DMS114 treated with DMSO at 0.1 percent for 48 hours (cell line): ENCODE measurements at regions not wholly inside any gene's neighbourhood (a gene's known extent, or its start where the extent isn't known, plus 50 kb on each side); places are given as distances from the start of the nearest gene placed in this dataset.
"Not testable (repeated sequence)": the region's sequence is repeated elsewhere in the genome, so short reads cannot be mapped to it uniquely, and the experiment has no call there.

ENCODE experiments used
- DNase-seq: peaks from one replicate; lab custom pipeline; 2025; ENCODE audit not compliant: unreplicated experiment; lab: John Stamatoyannopoulos, UW

- no peak for DNase-seq
Measured at GRCh38 chr2:215863687-215864086, 149.7 kb downstream of the MREG start.

GRCh38 chr2:215862351-215862771, 151.0 kb downstream of the MREG start:
- DNase-seq: no peak

- no peak for DNase-seq
Measured at GRCh38 chr2:215861607-215862350, 151.6 kb downstream of the MREG start.

DNA sequence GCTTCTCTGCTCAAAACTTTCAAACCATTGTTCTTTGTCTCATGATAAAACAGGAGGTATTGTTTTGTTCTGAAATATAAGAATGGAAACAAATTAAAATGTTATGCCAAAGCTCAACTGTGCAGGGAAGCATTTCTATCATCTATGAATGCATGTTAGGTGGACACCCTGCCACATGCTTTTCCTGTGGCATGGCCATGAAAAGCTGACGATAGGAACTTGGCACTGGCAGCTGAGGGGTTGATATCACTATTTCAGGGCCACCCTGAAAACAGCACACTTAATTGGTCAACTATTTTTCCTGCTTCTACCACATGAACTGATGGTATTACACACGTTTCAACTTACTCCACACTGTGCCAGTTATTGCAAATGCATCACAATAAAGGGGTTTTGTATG, 157.3 kb downstream of the MREG start:
- no peak for DNase-seq

DNA sequence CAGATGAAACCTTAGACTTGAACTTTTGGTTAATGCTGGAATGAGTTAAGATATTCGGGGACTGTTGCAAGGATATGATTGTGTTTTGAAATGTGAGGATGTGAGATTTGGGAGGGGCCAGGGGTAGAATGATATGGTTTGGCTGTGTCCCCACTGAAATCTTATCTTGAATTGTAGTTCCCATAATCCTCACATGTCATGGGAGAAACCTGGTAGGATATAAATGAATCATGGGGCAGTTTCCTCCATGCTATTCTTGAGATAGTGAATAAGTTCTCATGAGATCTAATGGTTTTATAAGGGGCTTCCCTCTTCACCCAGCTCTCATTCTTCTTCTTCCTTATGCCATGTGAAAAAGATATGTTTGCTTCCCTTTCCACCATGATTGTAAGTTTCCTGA, 158.0 kb downstream of the MREG start:
- DNase-seq: not testable (repeated sequence)

DNA sequence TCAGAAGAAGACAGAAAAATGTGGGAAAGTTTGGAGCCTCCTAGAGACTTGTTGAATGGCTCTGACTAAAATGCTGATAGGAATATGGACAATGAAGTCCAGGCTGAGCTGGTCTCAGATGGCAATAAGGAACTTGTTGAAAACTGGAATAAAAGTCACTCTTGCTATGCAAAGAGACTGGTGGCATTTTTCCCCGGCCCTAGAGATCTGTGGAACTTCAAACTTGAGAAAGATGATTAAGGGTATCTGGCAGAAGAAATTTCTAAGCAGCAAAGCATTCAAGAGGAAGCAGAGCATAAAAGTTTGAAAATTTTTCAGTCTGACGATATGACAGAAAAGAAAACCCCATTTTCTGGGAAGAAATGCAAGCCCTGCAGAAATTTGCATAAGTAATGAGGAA, 159.3 kb downstream of the MREG start:
- DNase-seq: no peak

DNA sequence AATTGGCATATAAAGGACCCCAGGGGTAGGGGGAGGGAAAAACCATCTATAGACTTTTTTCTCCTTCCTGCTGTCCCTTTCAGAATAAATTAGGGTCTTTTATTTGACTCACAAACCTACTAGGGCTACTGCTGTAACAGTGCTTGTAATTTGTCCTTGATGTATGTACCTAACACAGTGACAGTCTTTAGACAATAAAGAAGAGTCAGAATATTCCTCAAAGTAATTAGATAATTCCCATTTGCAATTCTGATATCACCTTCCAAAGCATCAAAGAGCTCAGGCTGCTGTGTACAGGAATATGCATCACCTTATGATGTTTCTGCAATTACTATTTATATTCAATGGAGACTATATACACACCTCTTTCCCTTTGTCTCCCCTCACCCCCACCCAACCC, 161.7 kb downstream of the MREG start:
- DNase-seq: no peak

DNA sequence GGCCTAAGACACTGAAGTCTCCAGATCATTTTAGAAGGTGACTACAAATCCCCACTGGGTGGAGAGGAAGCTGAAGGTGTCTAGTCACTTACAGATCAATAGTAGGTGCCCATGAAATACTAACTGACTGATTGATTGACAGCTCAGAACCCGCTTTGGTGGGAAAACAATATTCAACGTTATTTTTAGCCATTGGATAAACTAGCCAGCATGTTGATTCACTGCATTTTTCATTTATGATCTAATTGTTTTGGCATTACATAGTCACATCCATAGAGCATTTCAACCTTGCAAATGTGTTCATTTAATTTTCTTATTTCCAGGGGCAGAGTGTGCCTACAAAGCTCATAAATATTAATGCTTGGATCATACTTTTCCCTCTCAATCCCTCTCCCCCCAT, 162.3 kb downstream of the MREG start:
- no peak for DNase-seq

- DNase-seq: no peak
Measured at GRCh38 chr2:215850380-215850779, 163.0 kb downstream of the MREG start.

- no peak for DNase-seq
Measured at GRCh38 chr2:215849771-215850170, 163.6 kb downstream of the MREG start.

GRCh38 chr2:215848698-215849097, 164.7 kb downstream of the MREG start:
- no peak for DNase-seq

- no peak for DNase-seq
Measured at GRCh38 chr2:215848146-215848545, 165.2 kb downstream of the MREG start.

DNA sequence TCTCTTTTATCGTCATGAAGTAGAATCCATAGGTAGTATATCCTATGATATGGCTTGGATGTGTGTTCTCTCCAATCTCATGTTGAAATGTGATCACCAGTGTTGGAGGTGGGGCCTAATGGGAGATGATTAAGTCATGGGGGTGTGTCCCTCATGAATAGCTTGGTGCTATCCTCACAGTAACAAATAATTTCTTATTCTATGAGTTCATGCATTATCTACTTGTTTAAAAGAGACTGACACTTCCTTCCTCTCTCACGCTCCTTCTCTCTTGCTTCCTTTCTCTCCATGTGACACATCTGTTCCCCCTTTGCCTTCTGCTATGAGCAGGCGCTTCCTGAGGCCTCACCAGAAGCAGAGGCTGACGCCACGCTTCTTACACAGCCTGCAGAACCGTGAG, 165.6 kb downstream of the MREG start:
- no peak for DNase-seq

DNA sequence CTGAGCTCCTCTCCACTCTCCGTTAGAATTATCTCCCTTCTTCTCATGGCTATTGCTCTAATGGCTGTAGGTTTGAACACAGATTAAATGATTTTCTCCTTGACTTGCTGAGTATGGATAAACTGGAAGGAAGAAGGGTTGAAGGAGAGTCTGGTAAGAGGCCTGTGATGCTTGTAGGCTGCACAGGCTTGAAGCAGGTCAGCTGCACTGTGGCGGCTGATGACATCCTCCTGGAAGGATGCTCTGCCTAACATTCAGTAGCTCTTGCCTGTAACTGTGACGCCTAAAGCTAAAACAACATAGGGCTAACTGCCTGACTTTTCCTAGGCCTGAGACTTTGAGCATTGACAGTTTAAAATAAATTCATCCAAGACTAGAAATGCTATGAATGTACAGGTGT, 166.3 kb downstream of the MREG start:
- no peak for DNase-seq

DNA sequence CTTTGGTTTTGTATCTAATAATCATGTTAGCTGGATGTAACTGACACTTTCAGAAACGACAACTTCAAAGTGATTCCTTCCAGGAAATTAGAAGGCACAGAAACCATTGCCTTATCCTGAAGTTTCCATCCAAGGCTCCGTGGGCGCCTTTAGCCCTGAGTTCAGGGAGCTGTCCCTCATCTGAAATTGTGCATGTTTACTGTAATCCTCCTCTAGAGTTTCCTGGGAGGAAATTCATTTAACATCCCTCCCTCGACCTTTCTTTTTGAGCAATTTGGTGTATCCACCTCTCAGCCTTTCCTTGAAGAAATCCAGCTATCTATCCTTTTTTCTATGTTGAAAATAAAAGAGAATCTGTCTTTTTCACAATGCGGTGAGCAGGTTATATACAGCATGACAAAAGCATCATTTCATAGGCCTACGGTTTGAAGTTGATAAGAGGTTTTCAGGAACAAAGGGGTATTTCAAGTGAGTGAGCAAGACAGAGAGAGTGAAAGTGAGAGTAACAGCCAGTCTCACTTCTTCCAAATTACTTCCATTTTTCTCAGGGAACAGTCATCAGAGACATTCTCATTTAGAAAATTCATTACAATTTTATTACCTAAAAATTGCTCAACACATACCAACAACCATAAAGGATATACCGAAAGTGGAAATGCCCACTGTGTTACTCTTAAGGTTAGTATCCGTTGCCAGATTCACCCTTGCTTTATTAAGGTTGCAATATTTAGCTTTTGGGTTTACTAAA, 167.3 kb downstream of the MREG start:
- no peak for DNase-seq

- no peak for DNase-seq
Measured at GRCh38 chr2:215843579-215843978, 169.8 kb downstream of the MREG start.

- no peak for DNase-seq
Measured at GRCh38 chr2:215841175-215841816, 172.1 kb downstream of the MREG start.

DNA sequence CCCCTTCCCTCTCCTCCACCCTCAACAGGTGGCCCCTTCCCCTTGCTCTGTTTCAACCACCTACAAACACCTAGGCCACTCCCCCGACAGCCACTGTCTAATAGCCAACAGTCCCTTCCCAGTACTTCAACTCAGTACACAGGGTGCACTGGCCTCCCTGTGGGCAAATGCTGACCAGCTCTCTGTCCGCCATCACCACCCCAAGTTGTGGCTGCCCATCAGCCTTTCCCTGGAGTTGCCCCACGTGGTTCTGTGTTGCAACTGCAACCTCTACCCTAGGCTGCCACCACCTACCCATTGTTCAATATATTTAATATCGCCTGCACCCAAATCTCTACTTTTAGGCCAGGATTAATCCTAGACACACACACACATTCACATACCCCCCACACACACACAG, 173.5 kb downstream of the MREG start:
- DNase-seq: no peak

DNA sequence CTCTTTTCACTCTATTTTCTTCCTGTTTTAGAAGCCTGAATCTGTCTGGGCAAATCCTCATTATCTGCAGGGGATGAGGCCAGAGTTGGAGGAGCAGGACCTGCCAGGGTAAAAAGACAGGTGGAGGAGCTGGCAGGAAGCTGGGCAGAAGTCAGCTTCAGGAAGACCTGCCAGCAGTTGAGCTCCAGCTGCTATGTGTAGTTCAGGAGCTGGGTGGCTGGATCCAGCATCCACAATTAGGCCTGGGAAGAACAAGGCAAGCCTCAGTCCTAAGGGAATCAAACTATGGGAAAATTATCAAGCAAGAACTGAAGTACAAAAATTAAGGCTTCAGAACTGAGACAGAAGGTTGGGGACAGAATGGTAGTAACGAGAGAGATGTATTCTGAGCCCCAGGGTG, 174.0 kb downstream of the MREG start:
- DNase-seq: no peak

DNA sequence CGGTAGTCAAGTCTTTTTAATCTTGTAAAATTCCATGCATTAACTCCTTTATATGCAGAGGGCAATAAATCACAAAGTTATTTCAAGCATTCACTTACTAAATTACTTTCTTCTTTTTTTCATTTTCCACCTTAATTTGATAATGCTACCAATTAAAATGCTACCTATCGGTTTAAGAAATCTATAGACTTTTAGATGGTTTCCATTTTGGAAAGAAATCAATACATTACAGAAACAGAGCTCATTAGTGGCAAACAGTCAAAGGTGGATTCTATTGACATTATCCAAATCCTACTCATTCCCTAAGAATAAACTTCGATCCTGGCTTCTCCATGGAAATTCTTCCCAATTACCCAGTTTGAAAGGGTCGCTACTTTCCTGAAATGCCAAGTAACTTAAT, 176.5 kb downstream of the MREG start:
- no peak for DNase-seq

DNA sequence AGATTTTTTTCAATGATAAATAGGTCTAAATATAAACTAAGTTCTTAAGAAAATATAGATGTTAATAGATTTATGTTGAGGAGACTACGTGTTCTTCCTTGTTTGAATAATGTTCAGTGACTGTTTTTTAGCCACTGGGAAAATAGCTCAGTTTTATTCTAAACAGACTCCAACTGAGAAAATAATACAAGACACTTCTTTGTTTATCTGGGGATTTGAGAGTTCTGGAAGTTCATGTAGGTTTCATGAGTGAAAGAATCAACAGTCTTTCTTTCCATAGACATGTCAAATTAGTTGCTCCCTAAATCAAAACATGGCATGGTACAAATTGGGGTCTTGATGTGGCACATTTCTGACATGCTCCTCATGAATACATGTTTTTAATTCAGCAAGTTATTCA, 177.7 kb downstream of the MREG start:
- no peak for DNase-seq

DNA sequence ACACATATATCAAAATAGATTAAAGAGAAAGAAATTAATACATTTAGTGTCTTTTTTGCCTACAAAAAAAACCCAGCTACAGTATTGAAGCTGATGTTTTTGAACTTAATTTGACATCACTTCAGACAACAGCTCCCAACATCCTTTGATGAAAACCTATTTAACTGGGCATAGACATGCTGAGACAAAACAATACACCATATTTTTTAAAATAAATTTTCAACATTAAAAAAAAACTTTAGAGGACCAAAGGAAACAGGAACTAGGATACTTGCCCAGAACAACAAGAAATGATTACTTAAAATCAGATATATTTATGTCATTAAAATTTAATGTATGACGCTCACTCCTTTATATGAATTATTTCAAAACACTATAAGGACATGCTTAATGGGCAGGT, 178.1 kb downstream of the MREG start:
- no peak for DNase-seq
